CD4-positive, alpha-beta T cell (primary cell): ENCODE measurements at regions not wholly inside any gene's neighbourhood (a gene's known extent, or its start where the extent isn't known, plus 50 kb on each side); places are given as distances from the start of the nearest gene placed in this dataset.

Experiments used
- ATAC-seq: fragments of 200-7000 bp; cut with Tn5 transposase; one replicate; pipeline ENCODE4 v1.10.0; 2022; ENCODE audit warnings: mild to moderate bottlenecking; ENCODE audit not compliant: poor library complexity
- CTCF ChIA-PET: fragments of 350-600 bp; sonication (Branson Sonifier 250); formaldehyde crosslinking; loops from one replicate; lab custom pipeline; 2021; ENCODE audit warnings: antibody characterized with exemption, inconsistent platforms; lab: Charles Lee
- POLR2A ChIA-PET: fragments of 350-600 bp; sonication (Branson Sonifier 250); formaldehyde crosslinking; loops from one replicate; lab custom pipeline; 2021; ENCODE audit warnings: antibody characterized with exemption, inconsistent platforms; lab: Charles Lee
- DNase-seq, 14 experiments: peaks; one replicate each; pipeline ENCODE4 v3.0.0-alpha.2; 2013 to 2020; ENCODE audit warnings: mixed read lengths in 2 of 14
- H3K27ac ChIP-seq, 2 donors: one replicate each; pipeline versions ENCODE4 v1.5.1 to v1.7.0; 2013; ENCODE audit warnings: low read length in 2 of 2, low read depth in 1 of 2, mild to moderate bottlenecking in 1 of 2
- H3K27me3 ChIP-seq, 2 experiments: 1 replicate in 1 of 2; 2 replicates in 1 of 2; pipeline versions ENCODE4 v1.6.1 to v1.7.0; 2013; ENCODE audit warnings: low read length in 2 of 2, control low read depth in 1 of 2, mild to moderate bottlenecking in 1 of 2, moderate library complexity in 1 of 2; ENCODE audit not compliant: insufficient read depth in 2 of 2, control insufficient read depth in 1 of 2
- H3K36me3 ChIP-seq: one replicate; pipeline ENCODE4 v1.6.1; 2013; ENCODE audit warnings: low read length, control low read depth; ENCODE audit not compliant: insufficient read depth
- H3K4me1 ChIP-seq: one replicate; pipeline ENCODE4 v1.6.1; 2013; ENCODE audit warnings: low read length, control low read depth; ENCODE audit not compliant: insufficient read depth
- H3K4me3 ChIP-seq: one replicate; pipeline ENCODE4 v1.5.1; 2013; ENCODE audit warnings: mild to moderate bottlenecking, low read length, moderate library complexity
- H3K9me3 ChIP-seq, 2 experiments: 1 replicate in 1 of 2; 2 replicates in 1 of 2; pipeline versions ENCODE4 v1.6.1 to v1.7.0; 2013; ENCODE audit warnings: low read length in 2 of 2, mild to moderate bottlenecking in 2 of 2, control low read depth in 1 of 2, moderate library complexity in 1 of 2; ENCODE audit not compliant: control insufficient read depth in 1 of 2, insufficient read depth in 1 of 2
- H3K27ac Mint-ChIP-seq: one replicate; pipeline ENCODE4 v1.8.0; 2020; ENCODE audit warnings: mixed read lengths
- H3K27me3 Mint-ChIP-seq: one replicate; pipeline ENCODE4 v1.8.0; 2021; ENCODE audit warnings: mixed read lengths
- H3K36me3 Mint-ChIP-seq: one replicate; pipeline ENCODE4 v1.8.0; 2021; ENCODE audit warnings: low read depth, mixed read lengths
- H3K4me1 Mint-ChIP-seq: one replicate; pipeline ENCODE4 v1.8.0; 2021; ENCODE audit warnings: low read depth, mixed read lengths
- H3K4me3 Mint-ChIP-seq: one replicate; pipeline ENCODE4 v1.8.0; 2020; ENCODE audit warnings: mild to moderate bottlenecking, mixed read lengths
- H3K9me3 Mint-ChIP-seq: one replicate; pipeline ENCODE4 v1.8.0; 2020; ENCODE audit warnings: mixed read lengths
- intact Hi-C, 2 experiments: fragments of 100-400 bp; cut with DNase I in 1 of 2; cut with micrococcal nuclease in 1 of 2; formaldehyde crosslinking; loops; one replicate each; pipeline versions ENCODE4 v1.15.1 to v1.9.0; 2023 to 2025; cut with DNase I, micrococcal nuclease
- TF ChIP-seq, protein P1 (sequence below): fragments of 200-600 bp; IDR thresholded peaks from one replicate; pipeline ENCODE4 v1.8.0; 2022; ENCODE audit warnings: antibody characterized with exemption, mild to moderate bottlenecking

DNA sequence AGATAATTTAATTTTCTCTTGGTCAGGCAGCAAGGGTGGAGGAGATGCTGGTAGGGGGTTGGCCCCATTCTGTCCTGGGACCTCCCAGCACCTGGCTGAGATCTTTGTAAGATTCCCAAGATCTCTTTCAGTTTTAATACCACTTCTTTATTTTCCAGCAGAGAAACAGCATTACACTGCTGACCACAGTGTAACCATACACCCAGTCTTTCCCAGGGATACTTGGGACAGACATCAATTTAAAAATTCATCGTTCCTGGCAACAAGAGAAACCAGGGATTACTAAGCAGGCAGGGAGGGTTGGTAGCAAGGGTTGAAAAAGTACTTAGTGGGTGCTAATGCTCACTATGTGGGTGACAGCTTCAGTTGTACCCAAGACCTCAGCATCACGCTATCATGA lies 551.6 kb upstream of the AMELY start:
- Mint-ChIP-seq H3K27me3 (peaks cover 17% of the 10 kb centered on the region), H3K4me1 (no peaks in the 10 kb centered on the region), H3K9me3 (peaks cover 3% of the 10 kb centered on the region), H3K4me3 (no peak overlapping the region), H3K27ac (no peak overlapping the region), H3K36me3 (no peaks in the 10 kb centered on the region)
- TF ChIP-seq, protein P1, sequence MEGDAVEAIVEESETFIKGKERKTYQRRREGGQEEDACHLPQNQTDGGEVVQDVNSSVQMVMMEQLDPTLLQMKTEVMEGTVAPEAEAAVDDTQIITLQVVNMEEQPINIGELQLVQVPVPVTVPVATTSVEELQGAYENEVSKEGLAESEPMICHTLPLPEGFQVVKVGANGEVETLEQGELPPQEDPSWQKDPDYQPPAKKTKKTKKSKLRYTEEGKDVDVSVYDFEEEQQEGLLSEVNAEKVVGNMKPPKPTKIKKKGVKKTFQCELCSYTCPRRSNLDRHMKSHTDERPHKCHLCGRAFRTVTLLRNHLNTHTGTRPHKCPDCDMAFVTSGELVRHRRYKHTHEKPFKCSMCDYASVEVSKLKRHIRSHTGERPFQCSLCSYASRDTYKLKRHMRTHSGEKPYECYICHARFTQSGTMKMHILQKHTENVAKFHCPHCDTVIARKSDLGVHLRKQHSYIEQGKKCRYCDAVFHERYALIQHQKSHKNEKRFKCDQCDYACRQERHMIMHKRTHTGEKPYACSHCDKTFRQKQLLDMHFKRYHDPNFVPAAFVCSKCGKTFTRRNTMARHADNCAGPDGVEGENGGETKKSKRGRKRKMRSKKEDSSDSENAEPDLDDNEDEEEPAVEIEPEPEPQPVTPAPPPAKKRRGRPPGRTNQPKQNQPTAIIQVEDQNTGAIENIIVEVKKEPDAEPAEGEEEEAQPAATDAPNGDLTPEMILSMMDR, result no peak
- DNase-seq (no peak), ATAC-seq (no peak)
- intact Hi-C loops, result no loop called here
- Histone ChIP-seq H3K27ac (no peak overlapping the region), H3K4me1 (no peaks in the 10 kb centered on the region), H3K9me3 (no peaks in the 10 kb centered on the region), H3K36me3 (no peaks in the 10 kb centered on the region), H3K27me3 (peaks cover 0 to 2% of the 10 kb centered on the region in 2 experiments), H3K4me3 (no peak overlapping the region)
- POLR2A ChIA-PET, result interaction anchor here (0.6 kb wide), 1 partner anchor 35 kb away, joined by 3 read pairs; no protein-coding TSS in a partner anchor
- CTCF ChIA-PET, result no interaction called here

DNA sequence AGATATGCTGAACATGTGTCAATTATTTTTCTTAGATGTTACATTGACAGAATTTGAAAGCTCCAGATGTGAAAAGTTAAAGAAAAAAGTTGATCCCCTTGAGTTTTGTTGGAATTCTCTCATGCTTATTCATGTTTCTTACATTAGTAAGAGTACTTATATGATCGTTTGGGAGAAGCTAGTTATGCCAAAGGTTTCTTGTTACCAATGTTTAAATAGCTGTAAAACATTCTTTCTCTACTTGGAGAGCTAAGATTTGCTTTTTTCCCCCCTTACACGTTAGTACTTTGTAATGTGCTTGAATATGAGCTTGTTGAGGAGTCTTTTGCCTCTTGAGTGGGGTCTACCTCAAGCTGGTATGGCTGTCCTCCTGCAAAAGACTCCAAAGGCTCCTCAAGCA lies 551.1 kb upstream of the AMELY start:
- Histone ChIP-seq H3K4me3 (no peak overlapping the region), H3K27me3 (peaks cover 0 to 2% of the 10 kb centered on the region in 2 experiments), H3K9me3 (no peaks in the 10 kb centered on the region), H3K36me3 (no peaks in the 10 kb centered on the region), H3K27ac (no peak overlapping the region), H3K4me1 (no peaks in the 10 kb centered on the region)
- Mint-ChIP-seq H3K4me3 (no peak overlapping the region), H3K4me1 (no peaks in the 10 kb centered on the region), H3K27ac (no peak overlapping the region), H3K27me3 (peaks cover 17% of the 10 kb centered on the region), H3K36me3 (no peaks in the 10 kb centered on the region), H3K9me3 (peaks cover 3% of the 10 kb centered on the region)
- intact Hi-C loops, result no loop called here
- ChIA-PET POLR2A (interaction anchor here (0.6 kb wide), 1 partner anchor 35 kb away, joined by 3 read pairs; no protein-coding TSS in a partner anchor), CTCF (no interaction called here)
- TF ChIP-seq, protein P1, result no peak
- ATAC-seq (no peak), DNase-seq (no peak)

DNA sequence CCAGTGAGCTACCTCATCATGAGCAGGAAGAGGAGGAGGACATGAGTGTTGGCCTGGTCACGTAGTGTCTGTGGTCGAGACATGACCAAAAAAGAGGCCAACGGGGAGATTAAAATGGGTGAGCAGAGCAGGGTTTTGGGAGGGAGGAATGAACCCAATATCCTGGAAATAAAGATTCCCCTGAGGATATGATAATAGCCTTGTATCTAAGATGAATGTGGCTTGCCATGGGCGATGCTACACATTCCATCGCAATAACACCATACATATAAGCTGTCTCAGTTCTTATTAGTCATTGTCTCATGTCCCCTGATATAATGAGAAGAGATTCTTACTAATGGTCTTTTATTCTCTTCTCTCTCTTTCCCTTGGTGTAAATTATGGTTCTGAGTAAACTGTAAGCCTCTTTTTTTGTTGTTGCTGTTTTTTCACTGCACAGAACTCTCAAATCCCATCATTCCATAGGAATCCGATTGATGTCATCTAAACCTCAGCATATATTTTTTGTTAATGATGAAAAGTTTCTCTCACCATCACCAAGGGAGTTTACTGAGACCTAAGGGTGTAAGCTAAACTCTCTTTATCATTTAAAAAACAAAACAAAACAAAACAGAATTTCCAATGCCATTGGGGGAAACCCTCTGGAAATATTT lies 550.4 kb upstream of the AMELY start:
- Mint-ChIP-seq H3K4me1 (no peaks in the 10 kb centered on the region), H3K36me3 (no peaks in the 10 kb centered on the region), H3K27ac (no peak overlapping the region), H3K4me3 (no peak overlapping the region), H3K27me3 (peaks cover 17% of the 10 kb centered on the region), H3K9me3 (peaks cover 3% of the 10 kb centered on the region)
- DNase-seq, result no peak
- POLR2A ChIA-PET, result no interaction called here
- Histone ChIP-seq H3K36me3 (no peaks in the 10 kb centered on the region), H3K4me3 (no peak overlapping the region), H3K27me3 (peaks cover 0 to 2% of the 10 kb centered on the region in 2 experiments), H3K9me3 (no peaks in the 10 kb centered on the region), H3K4me1 (no peaks in the 10 kb centered on the region), H3K27ac (no peak overlapping the region)
- CTCF ChIA-PET, result no interaction called here
- intact Hi-C loops, result no loop called here
- TF ChIP-seq, protein P1, result no peak
- no peak for ATAC-seq
